Transverse colon (tissue), 4 donors: ENCODE measurements at regions not wholly inside any gene's neighbourhood (a gene's known extent, or its start where the extent isn't known, plus 50 kb on each side); places are given as distances from the start of the nearest gene placed in this dataset.

Experiments used
- DNase-seq: peaks from one replicate; pipeline ENCODE4 v3.0.0-alpha.2; 2019
- H3K27ac ChIP-seq, 4 donors: fragments of 200-600 bp; sonication (generic); 2 replicates each; pipeline ENCODE4 v1.5.1; 2016 to 2018; ENCODE audit warnings: inconsistent platforms in 4 of 4
- H3K27me3 ChIP-seq: fragments of 200-600 bp; sonication (generic); 2 replicates; pipeline ENCODE4 v1.5.1; 2017; ENCODE audit warnings: inconsistent platforms
- H3K36me3 ChIP-seq, 4 donors: fragments of 200-600 bp; sonication (generic); 2 replicates each; pipeline ENCODE4 v1.5.1; 2017 to 2019; ENCODE audit warnings: inconsistent platforms in 4 of 4
- H3K4me1 ChIP-seq, 4 donors: fragments of 200-600 bp; sonication (generic); 2 replicates each; pipeline ENCODE4 v1.5.1; 2017 to 2020; ENCODE audit warnings: inconsistent platforms in 4 of 4
- H3K4me3 ChIP-seq, 4 donors: fragments of 200-600 bp; sonication (generic); 1 replicate in 1 of 4; 2 replicates in 3 of 4; pipeline versions ENCODE4 v1.5.1 to v1.6.1; 2017 to 2019; ENCODE audit warnings: inconsistent platforms in 4 of 4
- H3K9me3 ChIP-seq, 2 donors: fragments of 200-600 bp; sonication (generic); 2 replicates each; pipeline ENCODE4 v1.5.1; 2017 to 2019; ENCODE audit warnings: inconsistent platforms in 2 of 2
- CTCF ChIP-seq, 5 experiments: fragments of 200-600 bp in 3 of 5; fragments of 450-650 bp in 2 of 5; sonication (generic) in 3 of 5; IDR thresholded peaks; 1 replicate in 2 of 5; 2 replicates in 3 of 5; pipeline ENCODE4 v1.5.1; 2016 to 2017; ENCODE audit warnings: antibody characterized with exemption in 5 of 5, inconsistent platforms in 3 of 5, mild to moderate bottlenecking in 2 of 5, moderate library complexity in 1 of 5
- EP300 ChIP-seq: sonication (generic); formaldehyde crosslinking; IDR thresholded peaks from one replicate; pipeline ENCODE4 v1.6.1; 2017; ENCODE audit warnings: antibody characterized with exemption, low read depth
- POLR2A ChIP-seq: fragments of 450-650 bp; IDR thresholded peaks from one replicate; pipeline ENCODE4 v1.6.1; 2016; ENCODE audit warnings: antibody characterized with exemption, mild to moderate bottlenecking, moderate library complexity
- POLR2AphosphoS5 ChIP-seq, 3 donors: sonication (generic); formaldehyde crosslinking; IDR thresholded peaks; one replicate each; pipeline ENCODE4 v1.6.1; 2016; ENCODE audit warnings: antibody characterized with exemption in 3 of 3
- WGBS, 2 donors: methylation state at CpG; one replicate each; pipeline ENCODE4 v1.1.5; 2018; ENCODE audit warnings: low coverage in 1 of 2; 5-methylcytosine and 5-hydroxymethylcytosine counted together
- in situ Hi-C, 4 donors: fragments of 200-750 bp; cut with MboI; loops; one replicate each; pipeline versions ENCODE4 v1.15.0 to v1.15.1; 2017; ENCODE audit warnings: low sequenced_read_pairs in 3 of 4, low pct_ligation_motif_present in 1 of 4, low pct_unique_long_range_greater_than_20kb in 1 of 4
- intact Hi-C: fragments of 100-400 bp; cut with DNase I; formaldehyde crosslinking; loops from one replicate; pipeline ENCODE4 v1.15.1; 2023; ENCODE audit warnings: low total_unique reads

- in situ Hi-C loops, result no loop called here
These were observed 69.1 kb upstream of the TARS1 start for GRCh38 chr5:33371660-33372059.

GRCh38 chr5:33372721-33373472 lies 67.9 kb upstream of the TARS1 start:
- 68 to 79% methylated on average over 3 to 6 of the region's 6 CpGs for WGBS, 2 donors
- intact Hi-C loops (no loop called here), in situ Hi-C loops (no loop called here)
- H3K9me3 ChIP-seq, result no peaks in the 10 kb centered on the region
- no peaks in the 10 kb centered on the region for H3K27me3 ChIP-seq
- H3K36me3 ChIP-seq, result no peaks in the 10 kb centered on the region
- no peaks in the 10 kb centered on the region for H3K4me1 ChIP-seq
- DNase-seq, result no peak
- TF ChIP-seq POLR2A (no peak), CTCF (IDR thresholded peaks at IDR 0.05) (no peak), EP300 (no peak), POLR2AphosphoS5 (IDR thresholded peaks at IDR 0.05) (no peak)
- no peak overlapping the region for H3K27ac ChIP-seq
- no peak overlapping the region for H3K4me3 ChIP-seq

More at GRCh38 chr5:33371660-33372059, 69.1 kb upstream of the TARS1 start:
- no peaks in the 10 kb centered on the region for H3K9me3 ChIP-seq
- H3K36me3 ChIP-seq, result no peaks in the 10 kb centered on the region
- H3K4me1 ChIP-seq, result no peaks in the 10 kb centered on the region
- no peaks in the 10 kb centered on the region for H3K27me3 ChIP-seq
- WGBS, 2 donors, result 91 to 100% methylated on average over 1 of the region's 1 CpG
- no peak for TF ChIP-seq CTCF (IDR thresholded peaks at IDR 0.05)
- no peak for TF ChIP-seq POLR2AphosphoS5 (IDR thresholded peaks at IDR 0.05)
- no peak for TF ChIP-seq POLR2A
- no peak for TF ChIP-seq EP300
- no peak overlapping the region for H3K4me3 ChIP-seq
- intact Hi-C loops, result no loop called here
- peak overlapping the region in 1 of 4 donors; percentile 56 for H3K27ac ChIP-seq
- no peak for DNase-seq

GRCh38 chr5:33375900-33376299 lies 64.9 kb upstream of the TARS1 start:
- H3K27ac ChIP-seq, result peak overlapping the region in 1 of 4 donors; percentile 14
- no peaks in the 10 kb centered on the region for H3K27me3 ChIP-seq
- intact Hi-C loops (no loop called here), in situ Hi-C loops (no loop called here)
- no peak overlapping the region for H3K4me3 ChIP-seq
- H3K4me1 ChIP-seq, result no peaks in the 10 kb centered on the region
- WGBS, 2 donors, result 95% methylated on average over 2 of the region's 2 CpGs; no CpG with 5 or more reads in 1 of the 2 donors
- no peak for DNase-seq
- no peaks in the 10 kb centered on the region for H3K9me3 ChIP-seq
- H3K36me3 ChIP-seq, result no peaks in the 10 kb centered on the region
- TF ChIP-seq POLR2AphosphoS5 (IDR thresholded peaks at IDR 0.05) (no peak), POLR2A (no peak), CTCF (IDR thresholded peaks at IDR 0.05) (no peak), EP300 (no peak)

GRCh38 chr5:33379757-33380156 lies 61.0 kb upstream of the TARS1 start:
- 74 to 77% methylated on average over 10 of the region's 10 CpGs for whole genome bisulfite sequencing, 2 donors
- Histone ChIP-seq H3K4me3 (no peak overlapping the region), H3K4me1 (no peaks in the 10 kb centered on the region), H3K27ac (no peak overlapping the region), H3K9me3 (no peaks in the 10 kb centered on the region), H3K27me3 (no peaks in the 10 kb centered on the region), H3K36me3 (no peaks in the 10 kb centered on the region)
- TF ChIP-seq EP300 (no peak), CTCF (IDR thresholded peaks at IDR 0.05) (peak in 4 of 5 experiments; percentile 24 to 32 (median 28))
- intact Hi-C loops (no loop called here), in situ Hi-C loops (no loop called here)
- no peak for DNase-seq
